ENCODE measurements at regions not wholly inside any gene's neighbourhood (a gene's known extent, or its start where the extent isn't known, plus 50 kb on each side); places are given as distances from the start of the nearest gene placed in this dataset.

- no peak for DNase-seq
- no peak overlapping the region for H3K4me3 ChIP-seq
- no peaks in the 10 kb centered on the region for H3K27me3 ChIP-seq
- H3K4me1 ChIP-seq: peaks cover 8 to 29% (median 23%) of the 10 kb centered on the region in 4 donors
- H3K9me3 ChIP-seq: no peaks in the 10 kb centered on the region
- WGBS, 5 donors: 13 to 60% (median 34%) methylated on average over 6 of the region's 6 CpGs
- H3K27ac ChIP-seq: no peak overlapping the region
- TF ChIP-seq POLR2A (IDR thresholded peaks at IDR 0.05) (no peak), CTCF (IDR thresholded peaks at IDR 0.05) (no peak), EP300 (IDR thresholded peaks at IDR 0.05) (no peak), POLR2AphosphoS5 (IDR thresholded peaks at IDR 0.05) (no peak)
- intact Hi-C loops (cut with DNase I; ENCODE audit: low total_unique reads): no loop called here
- H3K36me3 ChIP-seq: no peaks in the 10 kb centered on the region
These were observed 85.4 kb upstream of the RALY start for GRCh38 chr20:33908336-33908735.

GRCh38 chr20:33908868-33909267, 84.8 kb upstream of the RALY start:
- no peaks in the 10 kb centered on the region for H3K27me3 ChIP-seq
- DNase-seq: no peak
- H3K4me1 ChIP-seq: peaks cover 8 to 29% (median 23%) of the 10 kb centered on the region in 4 donors
- H3K9me3 ChIP-seq: no peaks in the 10 kb centered on the region
- no peak for TF ChIP-seq POLR2AphosphoS5 (IDR thresholded peaks at IDR 0.05)
- TF ChIP-seq POLR2A (IDR thresholded peaks at IDR 0.05): no peak
- TF ChIP-seq EP300 (IDR thresholded peaks at IDR 0.05): no peak
- intact Hi-C loops (cut with DNase I; ENCODE audit: low total_unique reads): no loop called here
- H3K4me3 ChIP-seq: no peak overlapping the region
- H3K27ac ChIP-seq: peak overlapping the region; percentile 14 to 71 (median 54)
- 91 to 97% (median 96%) methylated on average over 6 of the region's 6 CpGs for WGBS, 5 donors
- no peaks in the 10 kb centered on the region for H3K36me3 ChIP-seq

- Histone ChIP-seq H3K27ac (peak overlapping the region; percentile 14 to 71 (median 54)), H3K9me3 (no peaks in the 10 kb centered on the region), H3K4me3 (no peak overlapping the region), H3K27me3 (no peaks in the 10 kb centered on the region), H3K36me3 (no peaks in the 10 kb centered on the region), H3K4me1 (peaks cover 8 to 29% (median 23%) of the 10 kb centered on the region in 4 donors)
- TF ChIP-seq EP300 (IDR thresholded peaks at IDR 0.05) (no peak), POLR2AphosphoS5 (IDR thresholded peaks at IDR 0.05) (peak in 1 of 3 donors; percentile 51), POLR2A (IDR thresholded peaks at IDR 0.05) (no peak)
- 29 to 53% (median 45%) methylated on average over 6 of the region's 6 CpGs for WGBS, 5 donors
- peak; percentile 33 to 65 for DNase-seq
- intact Hi-C loops (cut with DNase I; ENCODE audit: low total_unique reads): no loop called here
These were observed 84.3 kb upstream of the RALY start for GRCh38 chr20:33909331-33909921.

- H3K27ac ChIP-seq: peak overlapping the region in 4 of 5 donors; percentile 2 to 71 (median 57)
These were observed 83.7 kb upstream of the RALY start for GRCh38 chr20:33910056-33910455.

More at GRCh38 chr20:33910056-33910455, 83.7 kb upstream of the RALY start:
- intact Hi-C loops (cut with DNase I; ENCODE audit: low total_unique reads): no loop called here
- no peak overlapping the region for H3K4me3 ChIP-seq
- TF ChIP-seq CTCF (IDR thresholded peaks at IDR 0.05): no peak
- no peak for TF ChIP-seq POLR2AphosphoS5 (IDR thresholded peaks at IDR 0.05)
- no peak for TF ChIP-seq EP300 (IDR thresholded peaks at IDR 0.05)
- no peak for TF ChIP-seq POLR2A (IDR thresholded peaks at IDR 0.05)
- WGBS, 5 donors: 12 to 36% (median 15%) methylated on average over 2 of the region's 2 CpGs
- H3K27me3 ChIP-seq: no peaks in the 10 kb centered on the region
- DNase-seq: peak in 1 of 2 donors; percentile 57
- no peaks in the 10 kb centered on the region for H3K9me3 ChIP-seq
- no peaks in the 10 kb centered on the region for H3K36me3 ChIP-seq
- peaks cover 8 to 32% (median 23%) of the 10 kb centered on the region in 4 donors for H3K4me1 ChIP-seq
